ENCODE measurements at regions not wholly inside any gene's neighbourhood (a gene's known extent, or its start where the extent isn't known, plus 50 kb on each side); places are given as distances from the start of the nearest gene placed in this dataset.

GRCh38 chr11:33553486-33553885 lies 147.1 kb downstream of the C11orf91 start:
- TF ChIP-seq CTCF (conservative IDR thresholded peaks at IDR 0.05; ENCODE audit: low read depth, low read length), result no peak
- no peak for TF ChIP-seq EZH2 (IDR thresholded peaks at IDR 0.05; ENCODE audit: borderline replicate concordance, low read depth, low read length, poor library complexity, severe bottlenecking)

Measured in A673 (cell line).